HCT116 (cell line): ENCODE measurements at regions not wholly inside any gene's neighbourhood (a gene's known extent, or its start where the extent isn't known, plus 50 kb on each side); places are given as distances from the start of the nearest gene placed in this dataset.

Source experiments
- ATAC-seq: fragments of 200-7000 bp; cut with Tn5 transposase; 2 replicates; pipeline ENCODE4 v1.9.1; 2020; ENCODE audit warnings: mild to moderate bottlenecking, moderate library complexity
- BruUV-seq: library from RNA; stranded (reverse); fragments of 400-500 nt; replicated peaks from 2 replicates; lab custom pipeline; 2021; lab: Mats Ljungman, UMichigan
- CTCF ChIA-PET: fragments of 300-600 bp; sonication (Branson Sonifier 250); formaldehyde crosslinking; loops from one replicate; lab custom pipeline; 2021; ENCODE audit warnings: antibody characterized with exemption; lab: Charles Lee
- POLR2A ChIA-PET: fragments of 300-600, 350-600 bp; sonication (Branson Sonifier 250); formaldehyde crosslinking; loops from one replicate; lab custom pipeline; 2021; ENCODE audit warnings: antibody characterized with exemption; lab: Charles Lee
- RAD21 ChIA-PET, 2 experiments: fragments of 300-600 bp; sonication (Branson Sonifier 250); formaldehyde crosslinking; loops; one replicate each; lab custom pipeline; 2023; ENCODE audit warnings: low total read pairs in 2 of 2; ENCODE audit not compliant: uncharacterized antibody in 2 of 2, unreplicated experiment in 2 of 2, low non-redundant PET in 1 of 2; lab: Charles Lee
- DNase-seq: peaks from one replicate; pipeline ENCODE4 v3.0.0-alpha.2; 2010; ENCODE audit warnings: low read depth, low spot score
- H2AFZ ChIP-seq: fragments of 200-600 bp; shearing (Covaris generic), sonication (generic); 2 replicates; pipeline ENCODE4 v1.6.1; 2017; ENCODE audit warnings: low read depth, mixed run types, mixed read lengths, antibody characterized with exemption, low read length; ENCODE audit not compliant: poor library complexity, severe bottlenecking
- H3K27ac ChIP-seq: 2 replicates; pipeline ENCODE4 v1.5.1; 2012; ENCODE audit warnings: low read depth, low read length
- H3K27me3 ChIP-seq: fragments of 200-600 bp; sonication (generic); 2 replicates; pipeline ENCODE4 v1.6.1; 2016; ENCODE audit warnings: mixed run types, low read length, mixed read lengths; ENCODE audit not compliant: insufficient read depth
- H3K36me3 ChIP-seq, 2 experiments: fragments of 200-500 bp in 1 of 2; fragments of 200-600 bp in 1 of 2; sonication (Bioruptor generic) in 1 of 2; sonication (generic) in 1 of 2; 2 replicates each; pipeline versions ENCODE4 v1.5.1 to v1.6.1; 2014 to 2016; ENCODE audit warnings: low read length in 2 of 2, inconsistent platforms in 1 of 2, mixed read lengths in 1 of 2, mixed run types in 1 of 2; ENCODE audit not compliant: insufficient read depth in 2 of 2, control insufficient read depth in 1 of 2
- H3K4me1 ChIP-seq, 2 experiments: fragments of 200-600 bp in 1 of 2; sonication (generic) in 1 of 2; 2 replicates each; pipeline versions ENCODE4 v1.5.1 to v1.6.1; 2012 to 2017; ENCODE audit warnings: low read length in 2 of 2, inconsistent platforms in 1 of 2, mild to moderate bottlenecking in 1 of 2, mixed read lengths in 1 of 2, mixed run types in 1 of 2, moderate library complexity in 1 of 2; ENCODE audit not compliant: insufficient read depth in 2 of 2, control insufficient read depth in 1 of 2
- H3K4me2 ChIP-seq: fragments of 200-600 bp; sonication (generic); 2 replicates; pipeline ENCODE4 v1.6.1; 2017; ENCODE audit warnings: mixed run types, low read length, mixed read lengths
- H3K4me3 ChIP-seq, 2 experiments: fragments of 200-600 bp in 1 of 2; sonication (generic) in 1 of 2; replicated peaks in 1 of 2; 2 replicates each; pipeline ENCODE4 v1.5.1; 2011 to 2016; ENCODE audit warnings: low read length in 2 of 2, control low read depth in 1 of 2, low read depth in 1 of 2, mild to moderate bottlenecking in 1 of 2, mixed read lengths in 1 of 2, mixed run types in 1 of 2
- H3K79me2 ChIP-seq: fragments of 200-600 bp; sonication (generic); 2 replicates; pipeline ENCODE4 v1.6.1; 2017; ENCODE audit warnings: mild to moderate bottlenecking, mixed run types, low read length, moderate library complexity, mixed read lengths; ENCODE audit not compliant: insufficient read depth
- H3K9ac ChIP-seq: fragments of 200-600 bp; sonication (generic); 2 replicates; pipeline ENCODE4 v1.6.1; 2016; ENCODE audit warnings: low read length, mixed read lengths
- H3K9me2 ChIP-seq: fragments of 200-600 bp; sonication (generic), shearing (Covaris generic); 2 replicates; pipeline ENCODE4 v1.6.1; 2017; ENCODE audit warnings: mixed run types, mild to moderate bottlenecking, moderate library complexity; ENCODE audit not compliant: insufficient read depth
- H3K9me3 ChIP-seq, 2 experiments: fragments of 200-500 bp in 1 of 2; fragments of 200-600 bp in 1 of 2; sonication (Bioruptor generic) in 1 of 2; sonication (generic) in 1 of 2; 2 replicates each; pipeline ENCODE4 v1.6.1; 2014 to 2017; ENCODE audit warnings: low read length in 2 of 2, mixed read lengths in 2 of 2, inconsistent platforms in 1 of 2, low read depth in 1 of 2, mild to moderate bottlenecking in 1 of 2, mixed run types in 1 of 2, moderate library complexity in 1 of 2; ENCODE audit not compliant: control insufficient read depth in 1 of 2, insufficient read depth in 1 of 2
- H4K20me1 ChIP-seq: fragments of 200-600 bp; sonication (generic), shearing (Covaris generic); 2 replicates; pipeline ENCODE4 v1.6.1; 2017; ENCODE audit warnings: mixed run types, mild to moderate bottlenecking, moderate library complexity; ENCODE audit not compliant: insufficient read depth
- EGR1 ChIP-seq: IDR thresholded peaks from 2 replicates; pipeline ENCODE4 v1.6.1; 2012; ENCODE audit warnings: low read depth
- ELF1 ChIP-seq: IDR thresholded peaks from 2 replicates; pipeline ENCODE4 v1.6.1; 2012; ENCODE audit warnings: low read depth, borderline replicate concordance
- EZH2 ChIP-seq: fragments of 200-600 bp; sonication (generic); IDR thresholded peaks from 2 replicates; pipeline ENCODE4 v1.6.1; 2017; ENCODE audit warnings: antibody characterized with exemption, mixed run types
- JUND ChIP-seq: IDR thresholded peaks from 2 replicates; pipeline ENCODE4 v1.6.1; 2012
- POLR2A ChIP-seq: IDR thresholded peaks from 2 replicates; pipeline ENCODE4 v1.7.0; 2011; ENCODE audit warnings: borderline replicate concordance; ENCODE audit not compliant: insufficient read depth, insufficient read length; ENCODE audit errors: extremely low read depth
- POLR2AphosphoS5 ChIP-seq: IDR thresholded peaks from 2 replicates; pipeline ENCODE4 v1.6.1; 2011; ENCODE audit warnings: mild to moderate bottlenecking, low read depth, low read length, moderate library complexity
- SP1 ChIP-seq: IDR thresholded peaks from 2 replicates; pipeline ENCODE4 v1.6.1; 2012; ENCODE audit warnings: low read depth
- YY1 ChIP-seq: IDR thresholded peaks from 2 replicates; pipeline ENCODE4 v1.6.1; 2011; ENCODE audit warnings: low read length, low read depth, moderate library complexity, mild to moderate bottlenecking; ENCODE audit not compliant: insufficient replicate concordance; ENCODE audit errors: extremely low read depth
- ZFX ChIP-seq: fragments of 450-650 bp; IDR thresholded peaks from 2 replicates; pipeline ENCODE4 v1.6.1; 2017
- intact Hi-C: fragments of 100-400 bp; cut with micrococcal nuclease; formaldehyde crosslinking; loops from 2 replicates; pipeline ENCODE4 v1.10.0; 2022
- TF ChIP-seq, protein P1 (sequence below): IDR thresholded peaks from 2 replicates; pipeline ENCODE4 v1.6.1; 2012
- TF ChIP-seq, protein P2 (sequence below): IDR thresholded peaks from 2 replicates; pipeline ENCODE4 v1.6.1; 2012

DNA sequence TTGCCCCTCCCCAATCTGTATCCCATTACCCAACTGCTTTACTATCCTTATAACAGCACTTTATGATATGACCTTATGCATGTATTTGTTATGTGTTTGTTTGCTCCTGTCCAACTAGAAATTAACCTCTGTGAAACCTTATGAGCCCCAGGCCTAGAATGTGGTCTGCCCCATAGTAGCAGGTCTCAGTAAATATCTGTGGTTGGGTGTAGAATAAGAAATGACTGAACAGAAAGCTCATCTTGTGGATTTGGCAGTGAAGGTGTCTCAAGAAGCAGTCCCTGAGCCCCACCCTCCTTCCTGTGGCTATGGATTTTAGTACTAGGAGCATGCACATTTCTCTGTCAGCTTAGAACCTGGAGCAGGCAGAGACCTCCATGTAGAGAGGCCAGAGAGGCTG, 229.0 kb upstream of the LCORL start:
- Histone ChIP-seq H4K20me1 (no peaks in the 10 kb centered on the region), H3K9me3 (no peaks in the 10 kb centered on the region), H3K9me2 (no peaks in the 10 kb centered on the region), H3K27ac (no peak overlapping the region), H3K27me3 (no peaks in the 10 kb centered on the region), H2AFZ (no peak overlapping the region), H3K79me2 (no peaks in the 10 kb centered on the region), H3K9ac (no peak overlapping the region), H3K4me1 (no peaks in the 10 kb centered on the region), H3K4me2 (no peak overlapping the region), H3K36me3 (no peaks in the 10 kb centered on the region), H3K4me3 (no peak overlapping the region)
- no TSS peak for BruUV-seq
- TF ChIP-seq POLR2AphosphoS5: no peak
- intact Hi-C loops: no loop called here
- POLR2A ChIA-PET: no interaction called here
- ATAC-seq: no peak
- DNase-seq: no peak
- RAD21 ChIA-PET: no interaction called here
- CTCF ChIA-PET: no interaction called here

DNA sequence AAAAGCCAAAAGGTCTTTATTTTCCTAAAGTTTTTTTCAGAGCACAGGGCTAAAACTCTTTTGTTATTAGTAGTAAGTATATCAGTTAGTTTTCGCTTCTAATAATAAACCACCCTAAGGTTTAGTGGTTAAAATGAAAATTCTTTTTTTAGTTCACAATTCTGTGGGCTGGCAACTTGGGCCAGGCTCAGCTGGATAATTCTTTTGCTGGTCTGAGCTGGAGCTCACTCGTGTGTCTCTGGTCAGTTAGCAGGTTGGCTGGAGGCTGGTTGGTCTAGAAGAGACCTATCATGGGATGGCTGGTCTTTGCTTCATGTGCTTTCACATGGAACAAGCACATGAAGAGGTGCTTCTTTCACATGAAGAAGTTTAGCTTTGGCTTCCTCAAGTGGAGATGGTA, 227.1 kb upstream of the LCORL start:
- no peak overlapping the region for H3K9ac ChIP-seq
- no peaks in the 10 kb centered on the region for H3K9me2 ChIP-seq
- RAD21 ChIA-PET: no interaction called here
- POLR2A ChIA-PET: no interaction called here
- no TSS peak for BruUV-seq
- intact Hi-C loops: no loop called here
- no peaks in the 10 kb centered on the region for H3K79me2 ChIP-seq
- H3K27me3 ChIP-seq: no peaks in the 10 kb centered on the region
- CTCF ChIA-PET: no interaction called here
- H3K27ac ChIP-seq: no peak overlapping the region
- no peaks in the 10 kb centered on the region for H3K4me1 ChIP-seq
- DNase-seq: no peak
- H3K36me3 ChIP-seq: no peaks in the 10 kb centered on the region
- ATAC-seq: no peak
- no peak overlapping the region for H3K4me3 ChIP-seq
- no peaks in the 10 kb centered on the region for H4K20me1 ChIP-seq
- H3K9me3 ChIP-seq: no peaks in the 10 kb centered on the region
- H2AFZ ChIP-seq: no peak overlapping the region
- no peak overlapping the region for H3K4me2 ChIP-seq
- TF ChIP-seq, protein P1, sequence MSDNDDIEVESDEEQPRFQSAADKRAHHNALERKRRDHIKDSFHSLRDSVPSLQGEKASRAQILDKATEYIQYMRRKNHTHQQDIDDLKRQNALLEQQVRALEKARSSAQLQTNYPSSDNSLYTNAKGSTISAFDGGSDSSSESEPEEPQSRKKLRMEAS: no peak
- TF ChIP-seq JUND (no peak), POLR2A (no peak), YY1 (no peak), ZFX (no peak), POLR2AphosphoS5 (no peak), EZH2 (no peak), SP1 (no peak), EGR1 (no peak), ELF1 (no peak)
- TF ChIP-seq, protein P2, sequence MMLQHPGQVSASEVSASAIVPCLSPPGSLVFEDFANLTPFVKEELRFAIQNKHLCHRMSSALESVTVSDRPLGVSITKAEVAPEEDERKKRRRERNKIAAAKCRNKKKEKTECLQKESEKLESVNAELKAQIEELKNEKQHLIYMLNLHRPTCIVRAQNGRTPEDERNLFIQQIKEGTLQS: no peak
